GM10266 (cell line): ENCODE measurements at regions not wholly inside any gene's neighbourhood (a gene's known extent, or its start where the extent isn't known, plus 50 kb on each side); places are given as distances from the start of the nearest gene placed in this dataset.

Experiments used
- DNase-seq: peaks from one replicate; pipeline ENCODE4 v3.0.0; 2012; ENCODE audit errors: extremely low spot score
- TF ChIP-seq, protein P1 (sequence below): IDR thresholded peaks from 2 replicates; pipeline ENCODE4 v1.5.1; 2012; ENCODE audit warnings: mild to moderate bottlenecking, low read depth; ENCODE audit not compliant: control insufficient read depth, insufficient read depth; ENCODE audit errors: missing control alignments

- TF ChIP-seq, protein P1, sequence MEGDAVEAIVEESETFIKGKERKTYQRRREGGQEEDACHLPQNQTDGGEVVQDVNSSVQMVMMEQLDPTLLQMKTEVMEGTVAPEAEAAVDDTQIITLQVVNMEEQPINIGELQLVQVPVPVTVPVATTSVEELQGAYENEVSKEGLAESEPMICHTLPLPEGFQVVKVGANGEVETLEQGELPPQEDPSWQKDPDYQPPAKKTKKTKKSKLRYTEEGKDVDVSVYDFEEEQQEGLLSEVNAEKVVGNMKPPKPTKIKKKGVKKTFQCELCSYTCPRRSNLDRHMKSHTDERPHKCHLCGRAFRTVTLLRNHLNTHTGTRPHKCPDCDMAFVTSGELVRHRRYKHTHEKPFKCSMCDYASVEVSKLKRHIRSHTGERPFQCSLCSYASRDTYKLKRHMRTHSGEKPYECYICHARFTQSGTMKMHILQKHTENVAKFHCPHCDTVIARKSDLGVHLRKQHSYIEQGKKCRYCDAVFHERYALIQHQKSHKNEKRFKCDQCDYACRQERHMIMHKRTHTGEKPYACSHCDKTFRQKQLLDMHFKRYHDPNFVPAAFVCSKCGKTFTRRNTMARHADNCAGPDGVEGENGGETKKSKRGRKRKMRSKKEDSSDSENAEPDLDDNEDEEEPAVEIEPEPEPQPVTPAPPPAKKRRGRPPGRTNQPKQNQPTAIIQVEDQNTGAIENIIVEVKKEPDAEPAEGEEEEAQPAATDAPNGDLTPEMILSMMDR = no peak
- DNase-seq = no peak
Observed at GRCh38 chr2:14928056-14928455, 295.5 kb downstream of the LRATD1 start.

- no peak for DNase-seq
- TF ChIP-seq, protein P1 = no peak
Observed at GRCh38 chr2:14930441-14930840, 297.9 kb downstream of the LRATD1 start.

DNA sequence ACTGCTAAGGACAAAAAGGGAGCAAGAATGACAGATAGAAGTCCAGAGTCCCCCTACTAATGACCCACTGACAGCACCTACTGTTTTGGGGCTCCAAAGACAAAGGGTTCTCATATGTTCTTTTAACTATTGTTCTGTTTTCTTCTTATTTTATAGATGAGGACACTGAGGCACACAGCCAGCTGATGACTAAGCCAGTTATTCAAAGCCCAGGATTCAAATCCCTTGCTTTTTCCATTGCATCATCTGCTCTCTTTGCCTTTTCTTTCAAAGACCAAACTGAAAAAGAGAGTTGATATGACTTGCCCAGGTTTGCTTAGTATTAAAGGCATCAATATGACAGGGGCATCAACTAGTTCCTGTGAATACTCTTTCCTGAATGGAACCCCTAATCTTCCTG is 299.8 kb downstream of the LRATD1 start:
- DNase-seq = no peak
- TF ChIP-seq, protein P1 = no peak

DNA sequence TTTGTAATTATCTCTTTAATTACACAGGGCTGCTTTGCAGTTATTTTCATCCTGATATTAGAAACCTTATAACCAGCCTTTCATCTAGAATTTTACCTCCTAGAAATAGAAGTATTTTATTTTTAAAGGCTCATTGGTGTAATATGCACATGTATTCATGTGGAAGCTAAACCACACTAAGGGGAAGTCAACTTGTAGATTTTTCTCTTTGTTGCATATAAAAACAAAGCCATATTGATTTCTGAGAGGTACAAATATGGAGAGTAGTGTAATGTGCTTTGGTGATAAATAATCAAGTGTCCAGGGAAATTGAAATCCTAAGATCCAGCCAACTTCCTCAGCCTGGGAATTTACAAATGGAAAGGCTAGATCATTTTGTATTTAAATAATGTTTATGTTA is 301.2 kb downstream of the LRATD1 start:
- no peak for DNase-seq
- TF ChIP-seq, protein P1 = no peak

- no peak for DNase-seq
- TF ChIP-seq, protein P1 = no peak
Observed at GRCh38 chr2:14936426-14936825, 303.9 kb downstream of the LRATD1 start.

DNA sequence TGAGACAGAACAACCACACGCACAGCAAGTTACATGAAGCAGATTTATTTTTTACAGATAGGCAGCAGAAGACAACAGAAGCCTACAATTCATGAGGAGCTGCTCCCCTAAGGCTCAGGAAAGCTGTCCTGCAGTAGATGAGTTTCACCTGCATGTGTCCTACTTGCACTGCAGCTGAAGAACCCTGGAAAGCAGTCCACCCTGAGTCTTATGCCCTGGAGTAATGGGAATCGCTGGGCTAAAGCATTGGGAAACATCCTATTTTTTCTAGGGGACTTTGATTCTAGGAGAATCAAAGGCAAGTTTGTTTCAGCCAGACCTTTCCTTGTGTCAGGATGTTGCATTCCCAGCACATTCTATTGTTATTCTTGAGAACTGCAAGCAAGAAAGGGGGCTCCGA is 304.8 kb downstream of the LRATD1 start:
- no peak for DNase-seq
- TF ChIP-seq, protein P1 = no peak

- no peak for DNase-seq
- TF ChIP-seq, protein P1 = no peak
Observed at GRCh38 chr2:14941151-14941631, 308.7 kb downstream of the LRATD1 start.
